HG03066 (cell line): ENCODE measurements at regions not wholly inside any gene's neighbourhood (a gene's known extent, or its start where the extent isn't known, plus 50 kb on each side); places are given as distances from the start of the nearest gene placed in this dataset.
"Not testable (repeated sequence)": the region's sequence is repeated elsewhere in the genome, so short reads cannot be mapped to it uniquely, and the experiment has no call there.

Experiments used
- ATAC-seq: cut with Tn5 transposase; IDR thresholded peaks from one replicate; pipeline ENCODE4 v1.9.1; 2021; ENCODE audit warnings: low read depth; ENCODE audit not compliant: unreplicated experiment

GRCh38 chr9:108062680-108063079, 573.1 kb upstream of the KLF4 start:
- ATAC-seq, result no peak

DNA sequence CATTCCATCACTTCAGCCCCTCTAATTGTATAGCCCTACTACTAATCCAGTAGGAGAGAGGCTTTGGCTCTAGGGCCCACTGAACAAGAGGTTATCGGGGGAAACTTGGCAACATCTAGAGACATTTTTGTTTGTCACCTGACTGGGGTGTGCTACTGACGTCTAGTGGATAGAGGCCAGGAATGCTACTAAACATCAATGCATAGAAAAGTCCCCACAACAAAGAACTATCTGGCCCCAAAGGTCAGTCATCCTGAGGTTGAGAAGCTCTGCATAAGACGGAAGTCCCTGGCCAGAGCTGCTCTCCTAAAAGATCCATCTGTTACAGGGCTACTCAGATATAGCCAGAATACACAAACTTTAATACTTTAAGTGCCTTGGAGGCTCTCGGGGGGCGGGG, 570.6 kb upstream of the KLF4 start:
- no peak for ATAC-seq

DNA sequence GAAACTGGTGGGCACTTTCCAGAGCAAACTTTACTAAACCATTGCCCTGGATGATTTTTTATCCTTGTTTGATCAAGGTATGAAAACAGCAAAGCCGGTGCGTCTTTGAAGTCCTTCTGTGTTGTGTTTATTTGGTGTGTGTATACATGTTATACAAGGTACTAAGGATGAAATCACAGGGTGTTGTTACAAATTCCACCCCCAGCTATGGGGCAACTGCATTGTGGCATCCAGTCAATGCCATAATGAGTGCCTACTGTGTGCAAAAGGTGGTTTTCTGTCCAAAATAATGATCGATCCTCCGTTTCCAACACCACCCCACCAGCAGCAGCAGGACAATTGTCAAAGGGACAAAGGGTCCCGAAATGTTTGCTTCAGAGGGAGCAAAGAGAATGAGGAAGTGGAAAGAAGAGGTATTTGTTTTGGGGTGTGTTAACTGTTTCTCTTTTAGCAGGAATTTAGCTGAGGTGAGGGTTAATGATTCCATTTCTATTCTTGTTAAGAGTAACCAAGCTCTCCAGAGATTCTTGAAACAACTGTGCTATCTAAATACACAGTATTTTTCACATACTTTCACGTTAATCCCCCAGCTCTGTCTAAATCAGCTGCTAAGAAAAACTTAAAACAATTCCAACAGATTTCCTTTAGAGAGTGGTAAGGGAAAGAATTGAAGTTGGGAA, 568.7 kb upstream of the KLF4 start:
- no peak for ATAC-seq

- ATAC-seq, result no peak
Measured at GRCh38 chr9:108057421-108058134, 568.0 kb upstream of the KLF4 start.

DNA sequence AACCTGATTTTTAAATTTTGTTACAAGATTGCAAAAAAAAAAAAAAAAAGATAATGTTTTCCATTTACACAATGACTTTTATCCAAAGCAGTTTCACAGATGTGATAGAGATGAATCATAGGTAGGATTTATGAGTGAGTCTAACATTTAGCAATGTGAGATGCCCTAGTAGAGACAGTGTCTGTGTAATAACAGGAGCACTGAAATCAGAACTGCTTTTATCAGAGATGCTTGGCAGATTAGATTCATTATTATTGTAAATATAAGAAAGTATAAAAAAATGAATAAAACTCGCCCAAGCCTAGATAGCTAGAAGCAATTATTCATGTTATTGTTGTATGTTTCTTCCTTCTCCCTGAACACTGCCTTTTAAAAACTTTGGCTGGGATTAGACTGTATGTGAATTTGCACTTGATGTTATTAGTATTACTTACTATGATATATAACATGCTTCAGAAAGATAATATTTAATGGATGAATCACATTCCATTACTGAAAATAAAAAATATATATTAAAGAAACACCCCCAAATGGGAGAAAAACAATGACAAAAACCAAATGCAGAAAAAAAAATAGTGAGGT, 567.3 kb upstream of the KLF4 start:
- no peak for ATAC-seq

DNA sequence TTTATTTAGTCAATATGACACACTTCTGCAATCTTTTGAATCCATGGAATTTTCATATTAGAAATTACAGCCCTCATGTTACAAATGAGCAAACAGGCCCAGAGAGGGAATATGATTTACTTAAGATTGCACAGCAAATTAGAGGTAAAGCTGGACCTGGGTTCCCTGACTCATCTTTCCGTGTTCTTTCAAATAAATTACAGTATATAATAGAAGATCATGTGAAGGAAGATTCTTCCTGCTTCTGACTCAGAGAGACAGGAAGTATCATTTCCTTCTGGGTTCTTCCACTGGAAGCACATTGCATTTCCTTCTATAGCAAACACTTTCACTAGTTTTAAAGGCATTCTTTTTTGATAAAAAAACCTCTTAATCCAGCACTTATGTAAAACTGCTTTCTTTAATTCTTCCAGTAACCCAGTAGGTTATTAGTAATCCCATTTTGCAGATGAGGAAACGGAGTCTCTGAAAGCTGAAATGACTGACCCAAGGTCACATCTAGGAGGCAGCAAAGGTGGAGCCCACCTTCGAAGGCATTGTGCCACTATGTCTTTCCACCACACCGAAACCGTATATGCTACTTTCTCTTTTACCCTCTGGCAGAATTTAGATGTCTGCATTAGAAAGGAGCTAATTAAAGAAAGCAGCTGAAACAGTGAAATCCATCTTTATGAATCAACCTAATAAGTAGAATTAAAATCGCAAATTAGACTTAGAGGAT, 566.7 kb upstream of the KLF4 start:
- ATAC-seq, result no peak

DNA sequence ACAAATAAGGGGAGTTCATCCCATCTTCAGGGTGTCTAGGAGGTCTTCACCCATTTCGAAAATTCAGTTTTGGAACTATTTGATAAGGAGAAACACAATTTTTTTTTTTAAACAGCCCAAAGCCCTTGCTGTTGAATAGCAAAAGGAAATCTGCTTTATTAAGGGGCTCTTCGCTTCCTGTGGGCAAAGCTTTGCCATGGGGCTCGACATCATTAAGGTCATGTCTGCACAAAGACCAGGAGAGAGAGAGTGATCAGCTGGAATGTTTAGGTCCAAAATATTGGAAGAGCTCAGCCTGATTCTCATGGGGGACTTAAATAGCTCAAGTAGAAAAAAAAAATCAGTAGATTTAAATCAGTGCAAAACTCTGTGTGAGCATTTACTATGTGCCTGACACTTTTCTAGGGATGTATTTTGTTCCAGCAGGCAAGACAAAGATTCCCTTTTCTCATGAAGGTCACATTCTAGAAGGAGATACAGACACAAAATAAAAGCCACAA, 564.6 kb upstream of the KLF4 start:
- no peak for ATAC-seq

- ATAC-seq, result no peak
Measured at GRCh38 chr9:108053555-108054061, 564.0 kb upstream of the KLF4 start.

- ATAC-seq, result no peak
Measured at GRCh38 chr9:108052431-108053080, 563.0 kb upstream of the KLF4 start.

GRCh38 chr9:108050894-108051293, 561.3 kb upstream of the KLF4 start:
- no peak for ATAC-seq

- no peak for ATAC-seq
Measured at GRCh38 chr9:108049671-108050494, 560.3 kb upstream of the KLF4 start.

DNA sequence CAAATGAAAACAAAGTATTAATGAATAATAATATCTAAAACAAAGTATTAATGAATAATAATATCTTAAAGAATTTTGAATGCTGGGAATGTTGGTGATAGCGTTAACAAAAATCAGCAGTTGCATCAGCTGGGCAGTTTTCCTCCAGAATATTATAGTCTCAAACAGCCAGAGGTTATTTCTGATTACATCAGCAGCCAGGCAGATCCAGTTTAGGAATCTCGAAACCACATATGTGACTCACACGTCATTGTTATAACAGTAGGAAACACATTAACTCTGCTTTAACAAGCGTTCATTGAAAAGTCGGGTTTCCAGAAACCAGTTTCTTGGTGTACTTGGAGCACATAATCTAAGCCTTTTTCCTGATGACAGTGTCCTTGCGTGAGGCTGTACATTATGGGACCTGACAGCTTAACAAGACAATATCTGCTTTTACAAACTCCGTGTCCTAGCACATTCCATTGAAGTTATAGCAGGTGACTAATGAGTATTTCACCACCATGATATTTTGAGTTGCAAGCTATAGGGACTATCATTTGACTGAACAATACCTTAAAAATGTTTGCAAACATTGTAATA, 559.5 kb upstream of the KLF4 start:
- ATAC-seq, result no peak

- no peak for ATAC-seq
Measured at GRCh38 chr9:108048406-108049025, 558.9 kb upstream of the KLF4 start.

DNA sequence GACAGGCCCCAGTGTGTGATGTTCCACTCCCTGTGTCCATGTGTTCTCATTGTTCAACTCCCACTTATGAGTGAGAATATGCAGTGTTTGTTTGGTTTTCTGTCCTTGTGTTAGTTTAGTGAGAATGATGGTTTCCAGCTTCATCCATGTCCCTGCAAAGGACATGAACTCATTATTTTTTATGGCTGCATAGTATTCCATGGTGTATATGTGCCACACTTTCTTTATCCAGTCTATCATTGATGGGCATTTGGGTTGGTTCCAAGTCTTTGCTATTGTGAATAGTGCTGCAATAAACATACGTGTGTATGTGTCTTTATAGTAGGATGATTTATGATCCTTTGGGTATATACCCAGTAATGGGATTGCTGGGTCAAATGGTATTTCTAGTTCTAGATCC, 558.2 kb upstream of the KLF4 start:
- not testable (repeated sequence) for ATAC-seq

DNA sequence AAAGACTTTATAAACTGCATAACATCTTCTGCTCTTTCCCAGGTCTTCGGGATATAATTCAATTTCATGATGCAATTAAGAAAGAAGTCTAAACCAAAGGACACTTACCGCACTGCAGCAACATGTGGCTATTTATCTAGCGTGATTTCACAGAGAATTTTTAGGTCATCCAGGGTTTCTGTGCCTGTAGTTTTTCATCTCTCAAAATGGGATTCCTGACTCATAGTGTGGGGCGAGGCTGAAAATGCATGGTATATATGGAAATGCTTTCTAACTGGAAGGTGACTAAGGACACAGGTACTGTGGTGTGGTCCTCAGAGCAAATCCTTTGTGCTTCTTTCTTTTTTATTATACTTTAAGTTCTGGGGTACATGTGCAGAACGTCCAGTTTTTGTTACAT, 557.7 kb upstream of the KLF4 start:
- no peak for ATAC-seq

GRCh38 chr9:108045851-108046250, 556.3 kb upstream of the KLF4 start:
- no peak for ATAC-seq

GRCh38 chr9:108043585-108043984, 554.0 kb upstream of the KLF4 start:
- no peak for ATAC-seq

DNA sequence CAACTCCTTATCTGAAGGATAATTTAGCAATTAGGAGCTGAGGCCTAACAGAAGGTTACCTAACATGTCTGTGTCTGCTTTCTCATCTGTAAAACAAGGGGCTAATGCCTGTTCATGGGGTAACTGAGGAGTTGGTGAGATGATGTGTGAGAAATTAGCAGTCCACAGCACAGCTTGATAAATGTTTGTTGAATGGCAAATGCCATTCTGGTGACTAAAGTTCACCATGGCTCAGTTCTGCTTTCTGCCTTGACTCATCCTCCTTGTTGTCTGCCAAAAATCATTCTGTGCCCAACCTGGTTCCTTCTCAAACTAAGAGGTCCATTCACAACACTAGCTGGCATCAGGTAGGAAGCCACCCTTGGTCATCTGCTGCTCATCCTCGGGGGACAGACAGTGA, 552.0 kb upstream of the KLF4 start:
- no peak for ATAC-seq

- no peak for ATAC-seq
Measured at GRCh38 chr9:108040783-108041182, 551.2 kb upstream of the KLF4 start.
